ENCODE measurements at regions not wholly inside any gene's neighbourhood (a gene's known extent, or its start where the extent isn't known, plus 50 kb on each side); places are given as distances from the start of the nearest gene placed in this dataset.
"Not testable (repeated sequence)": the region's sequence is repeated elsewhere in the genome, so short reads cannot be mapped to it uniquely, and the experiment has no call there.

GRCh38 chr16:79403534-79403933, 197.0 kb downstream of the MAF start:
- no peak for DNase-seq

DNA sequence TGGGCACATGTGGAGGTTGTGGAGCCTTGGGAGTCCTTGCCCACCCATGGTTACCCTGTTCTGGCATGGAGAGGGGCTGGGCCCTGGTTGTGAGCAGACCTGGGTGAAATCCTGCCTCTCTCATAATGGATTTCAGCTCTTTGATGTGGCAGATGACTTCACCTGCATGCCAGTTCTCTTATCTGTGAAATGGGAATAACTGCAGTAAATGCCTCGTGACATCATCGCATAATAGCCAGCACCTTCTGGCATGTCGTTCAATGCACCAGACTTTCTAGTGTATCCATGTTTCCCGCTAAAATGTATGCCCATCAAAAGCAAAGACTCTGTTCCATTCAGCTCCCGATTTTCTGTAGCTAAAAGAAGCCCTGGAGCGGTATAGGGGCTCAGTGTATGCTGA, 197.6 kb downstream of the MAF start:
- no peak for DNase-seq

DNA sequence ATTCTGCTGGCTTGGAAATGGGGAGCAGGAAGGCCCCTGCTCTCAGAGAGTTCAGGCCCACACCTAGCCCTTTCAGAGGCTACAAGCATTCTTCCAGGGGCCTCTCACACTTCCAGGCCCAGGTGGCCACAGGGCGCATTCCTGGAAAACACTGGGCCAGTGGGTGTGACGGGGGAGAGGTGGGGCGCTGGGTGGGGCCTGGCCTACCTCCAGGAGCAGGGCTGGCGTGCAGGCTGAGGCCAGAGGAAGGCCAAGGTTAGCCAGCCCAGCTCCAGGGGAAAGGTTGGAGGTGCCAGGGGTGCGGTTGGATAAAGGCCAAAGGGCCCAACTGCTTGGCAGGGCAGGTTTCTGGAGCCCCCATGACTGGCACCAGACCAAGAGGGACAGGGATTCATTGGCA, 198.2 kb downstream of the MAF start:
- DNase-seq = no peak

DNA sequence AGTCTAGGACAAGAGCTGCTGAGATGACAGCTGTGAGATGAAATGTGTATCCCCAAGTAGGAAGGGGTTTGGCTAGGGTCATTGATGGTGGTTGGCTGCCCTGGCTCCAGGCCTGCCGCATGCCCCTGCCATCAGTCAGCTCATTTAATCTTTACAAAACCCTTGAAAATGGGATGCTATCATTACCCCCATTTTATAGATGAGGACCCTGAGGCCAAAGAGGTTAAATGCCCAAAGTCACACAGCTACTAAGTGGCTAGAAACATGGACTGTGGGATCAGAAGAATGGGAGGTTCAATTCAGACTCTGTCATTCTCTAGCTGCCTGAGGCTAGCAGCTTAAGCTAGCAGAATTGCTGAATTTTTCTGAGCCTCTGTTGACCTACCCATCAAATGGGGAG, 198.8 kb downstream of the MAF start:
- no peak for DNase-seq

GRCh38 chr16:79401157-79401556, 199.4 kb downstream of the MAF start:
- no peak for DNase-seq

DNA sequence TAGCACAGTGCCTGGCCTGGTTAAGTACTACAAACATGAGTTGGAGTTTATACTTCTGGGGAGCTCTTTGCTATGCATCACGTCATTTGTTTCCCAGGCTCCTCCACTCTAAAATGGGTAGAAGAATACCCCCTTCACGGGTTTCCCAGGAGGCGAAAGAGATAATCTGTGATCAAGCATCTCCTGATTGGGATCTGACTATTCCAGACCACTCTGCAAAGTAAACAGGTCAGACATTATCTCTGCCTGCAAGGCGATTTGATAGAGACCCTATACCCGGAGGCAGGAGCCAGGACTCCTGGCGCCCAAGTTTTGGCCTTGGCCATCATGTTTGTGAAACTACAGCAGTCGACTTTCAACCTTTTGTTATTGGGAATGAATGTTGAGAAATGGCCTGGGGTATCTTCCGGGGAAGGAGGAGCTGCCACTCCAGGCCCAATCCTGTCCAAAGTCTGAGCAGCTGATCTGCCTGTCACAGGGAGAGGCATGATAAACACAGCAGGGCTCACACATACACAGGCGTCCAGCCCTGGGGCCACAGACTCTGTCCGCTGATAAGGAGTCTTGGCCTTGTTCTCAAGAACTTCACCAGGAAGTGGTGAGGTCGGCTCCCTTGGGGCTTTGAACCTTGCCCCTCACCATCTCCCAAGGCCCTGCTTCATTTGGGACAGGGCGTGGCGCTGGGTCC, 199.9 kb downstream of the MAF start:
- DNase-seq = no peak

DNA sequence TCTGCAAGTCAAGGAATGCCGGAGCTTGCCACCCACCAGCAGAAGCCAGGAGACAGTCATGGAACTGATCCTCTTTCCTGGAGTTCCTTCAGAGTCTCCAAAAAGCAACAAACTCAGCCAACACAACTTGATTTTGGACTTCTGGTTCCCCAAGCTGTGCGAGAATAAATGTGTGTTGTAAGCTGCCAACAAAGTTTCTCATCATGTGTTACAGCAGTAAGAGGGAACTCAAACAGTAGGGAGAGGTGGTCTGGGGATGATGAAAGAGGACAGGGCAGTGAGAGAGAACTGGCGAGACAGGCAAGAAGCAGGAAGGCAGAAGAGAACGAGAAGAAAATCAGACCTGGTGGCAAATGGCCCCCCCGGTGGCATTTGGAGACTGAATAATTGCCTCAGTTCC, 204.9 kb downstream of the MAF start:
- no peak for DNase-seq

- no peak for DNase-seq
These were observed 206.3 kb downstream of the MAF start for GRCh38 chr16:79394206-79394605.

GRCh38 chr16:79393564-79393963, 207.0 kb downstream of the MAF start:
- DNase-seq = no peak

- DNase-seq = no peak
These were observed 207.4 kb downstream of the MAF start for GRCh38 chr16:79393127-79393526.

GRCh38 chr16:79392081-79392480, 208.5 kb downstream of the MAF start:
- no peak for DNase-seq

GRCh38 chr16:79391395-79391794, 209.1 kb downstream of the MAF start:
- no peak for DNase-seq

DNA sequence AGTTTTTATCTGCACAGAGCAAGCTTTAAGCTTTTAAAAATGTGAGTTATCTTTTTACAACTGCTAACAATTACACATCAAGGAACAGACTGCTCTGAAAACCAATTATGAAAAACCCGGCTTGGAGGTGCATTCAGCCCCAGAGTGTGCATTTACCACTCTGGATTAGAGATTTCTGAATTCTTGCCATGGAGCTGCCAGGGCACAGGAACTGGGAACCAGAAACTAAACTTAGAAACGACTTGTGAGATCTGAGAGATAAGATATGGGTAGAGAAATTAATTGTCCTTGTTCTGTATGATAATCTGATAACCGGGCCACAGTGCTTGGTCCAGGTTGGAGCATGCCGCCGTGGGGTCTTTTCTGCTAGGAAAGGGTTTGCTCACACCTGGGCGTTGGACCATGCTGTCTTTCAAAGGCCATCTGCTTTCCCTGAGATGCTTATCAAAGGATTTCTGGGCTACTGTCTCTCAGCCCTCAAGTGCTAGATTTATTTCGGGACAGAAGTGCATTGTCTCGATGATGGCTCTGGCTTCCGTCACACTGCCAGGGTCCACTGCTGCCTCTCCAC, 210.0 kb downstream of the MAF start:
- DNase-seq = no peak

GRCh38 chr16:79388396-79388795, 212.1 kb downstream of the MAF start:
- no peak for DNase-seq

DNA sequence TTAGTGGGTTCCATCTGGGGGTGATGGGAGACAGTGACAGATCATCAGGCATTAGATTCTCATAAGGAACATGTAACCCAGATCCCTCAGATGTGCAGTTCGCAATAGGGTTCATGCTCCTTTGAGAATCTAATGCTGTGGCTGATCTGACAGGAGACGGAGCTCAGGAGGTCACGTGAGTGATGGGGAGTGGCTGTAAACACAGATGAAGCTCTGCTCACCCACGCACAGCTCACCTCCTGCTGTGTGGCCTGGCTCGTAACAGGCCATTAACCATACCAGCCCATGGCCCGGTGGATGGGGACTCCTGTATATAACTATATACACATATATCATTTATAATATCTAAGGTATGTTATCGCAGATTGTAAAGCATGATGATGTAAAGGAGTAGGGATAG, 214.2 kb downstream of the MAF start:
- DNase-seq = no peak

DNA sequence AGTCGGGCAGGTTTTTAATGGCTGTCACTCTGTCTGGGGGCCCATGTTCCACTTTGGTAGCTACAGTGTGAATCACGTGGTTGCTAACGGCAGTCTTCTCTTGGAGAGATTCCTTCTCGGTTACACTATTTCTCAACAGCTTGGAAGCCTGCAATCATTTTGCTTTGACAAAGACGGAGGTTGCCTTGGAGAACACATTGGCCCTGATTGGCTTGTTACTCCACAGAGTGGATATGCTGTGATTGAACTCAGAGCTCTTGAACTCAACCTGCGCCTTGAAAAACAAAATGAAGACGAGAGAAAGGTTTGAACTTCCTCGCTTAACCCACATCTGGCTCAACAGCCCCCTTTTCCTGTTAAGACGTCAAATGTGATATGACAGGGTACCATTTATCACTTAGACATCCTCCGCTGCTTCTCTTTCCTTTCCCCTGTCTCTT, 218.9 kb downstream of the MAF start:
- DNase-seq = no peak

DNA sequence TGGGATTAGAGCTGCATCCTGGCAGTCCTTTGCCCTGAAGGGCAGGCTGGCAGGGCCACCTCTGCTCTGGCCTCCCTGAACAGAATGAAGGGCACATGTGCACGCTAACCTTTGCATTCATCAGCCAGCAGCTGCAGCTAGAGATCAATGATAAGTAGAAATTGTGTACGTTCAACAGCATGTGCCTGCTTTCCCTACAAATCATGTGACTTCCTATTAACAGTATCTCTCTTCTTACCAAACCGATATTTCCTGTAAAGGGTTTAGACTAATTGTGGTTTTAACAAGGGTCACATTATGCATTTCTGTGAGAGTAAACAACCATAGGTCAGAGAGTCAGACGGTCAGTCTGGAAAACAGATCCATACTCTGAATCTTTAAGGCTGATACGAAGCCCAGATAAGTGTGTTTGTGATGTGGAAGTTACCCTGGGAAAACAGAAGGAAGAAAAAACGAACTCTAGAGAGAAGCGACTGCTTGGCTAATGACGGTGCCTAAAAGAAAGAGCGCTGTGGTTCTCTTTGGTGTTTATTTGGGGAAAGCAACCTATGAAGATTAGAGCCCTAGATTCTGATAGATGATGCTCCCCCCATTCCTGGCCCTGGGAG, 219.4 kb downstream of the MAF start:
- DNase-seq = peak; percentile 34

DNA sequence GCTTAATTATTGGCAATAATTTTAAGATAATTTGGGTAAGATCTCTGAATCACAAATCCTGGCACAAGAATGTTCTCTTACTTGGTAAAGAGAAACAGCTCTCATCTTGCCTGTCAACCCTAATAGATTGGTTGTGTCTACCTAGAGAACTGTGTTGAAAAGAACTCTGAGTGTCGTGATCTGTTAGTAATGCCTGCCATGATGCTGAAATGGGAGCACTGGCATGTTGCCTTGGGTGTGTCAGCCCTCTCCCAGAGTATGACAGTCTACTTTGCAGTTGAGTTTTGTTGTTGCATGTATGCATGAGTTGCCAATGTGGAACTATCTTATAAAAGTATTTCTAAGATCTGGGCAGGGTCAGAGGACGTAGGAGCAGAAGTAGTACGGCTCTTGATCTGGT, 221.4 kb downstream of the MAF start:
- DNase-seq = no peak

DNA sequence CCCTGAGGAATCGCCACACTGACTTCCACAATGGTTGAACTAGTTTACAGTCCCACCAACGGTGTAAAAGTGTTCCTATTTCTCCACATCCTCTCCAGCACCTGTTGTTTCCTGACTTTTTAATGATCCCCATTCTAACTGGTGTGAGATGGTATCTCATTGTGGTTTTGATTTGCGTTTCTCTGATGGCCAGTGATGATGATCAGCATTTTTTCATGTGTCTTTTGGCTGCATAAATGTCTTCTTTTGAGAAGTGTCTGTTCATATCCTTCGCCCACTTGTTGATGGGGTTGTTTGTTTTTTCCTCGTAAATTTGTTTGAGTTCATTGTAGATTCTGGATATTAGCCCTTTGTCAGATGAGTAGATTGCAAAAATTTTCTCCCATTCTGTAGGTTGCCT, 223.5 kb downstream of the MAF start:
- DNase-seq = not testable (repeated sequence)

GRCh38 chr16:79375351-79375750, 225.2 kb downstream of the MAF start:
- DNase-seq = no peak

- peak; percentile 16 for DNase-seq
These were observed 227.9 kb downstream of the MAF start for GRCh38 chr16:79372503-79373184.

GRCh38 chr16:79370736-79371135, 229.8 kb downstream of the MAF start:
- no peak for DNase-seq

GRCh38 chr16:79369796-79370195, 230.7 kb downstream of the MAF start:
- no peak for DNase-seq

GRCh38 chr16:79367822-79368221, 232.7 kb downstream of the MAF start:
- DNase-seq = no peak

Measured in CD4-positive, alpha-beta T cell treated with Interleukin-6 for 4 hours (primary cell).